SW480 (cell line): ENCODE measurements at regions not wholly inside any gene's neighbourhood (a gene's known extent, or its start where the extent isn't known, plus 50 kb on each side); places are given as distances from the start of the nearest gene placed in this dataset.

ENCODE experiments used
- DNase-seq: peaks from one replicate; pipeline ENCODE4 v3.0.0-alpha.2; 2016; ENCODE audit warnings: low spot score

GRCh38 chr13:55245005-55245644 is 1895.6 kb upstream of the PRR20A start:
- DNase-seq = no peak

GRCh38 chr13:55255236-55255635 is 1885.5 kb upstream of the PRR20A start:
- no peak for DNase-seq

GRCh38 chr13:55263045-55263444 is 1877.7 kb upstream of the PRR20A start:
- DNase-seq = no peak

DNA sequence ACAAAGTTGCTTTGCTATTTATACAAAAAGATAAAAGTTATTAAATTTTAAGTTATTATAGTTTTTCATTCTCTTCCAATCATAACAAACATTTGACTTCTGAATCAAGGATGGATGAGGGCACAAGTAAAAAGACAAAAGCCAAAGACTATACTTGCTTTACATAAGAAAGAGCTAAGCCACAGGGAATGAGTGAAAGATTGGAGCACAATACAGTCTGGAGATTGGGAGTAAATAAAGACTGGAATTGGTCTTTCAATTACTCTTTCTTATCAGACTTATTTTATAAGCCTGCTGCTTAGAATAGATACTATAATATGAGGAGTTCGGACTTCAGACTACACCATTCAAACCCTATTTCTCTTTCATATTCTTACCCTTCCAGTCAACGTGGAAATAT is 1874.1 kb upstream of the PRR20A start:
- DNase-seq = no peak

DNA sequence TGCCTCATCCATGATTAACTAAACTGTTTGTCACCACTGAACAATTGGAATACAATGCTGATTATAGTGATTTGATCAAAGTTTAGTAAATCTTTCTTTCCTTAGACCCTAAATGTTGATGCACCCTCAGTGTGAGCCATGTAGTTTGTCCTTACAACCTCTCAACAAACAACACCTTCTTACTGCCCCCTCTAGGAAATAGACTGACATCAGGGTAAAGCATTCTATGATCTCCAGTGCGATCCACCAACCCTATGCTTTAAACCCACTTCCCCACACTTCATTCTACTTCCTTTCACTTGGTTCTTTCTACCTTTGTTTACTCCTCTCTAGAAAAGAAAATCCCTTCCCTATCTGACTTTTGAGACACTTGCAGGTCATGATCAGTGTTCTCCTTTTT is 1842.5 kb upstream of the PRR20A start:
- DNase-seq = no peak

GRCh38 chr13:55302568-55302967 is 1838.2 kb upstream of the PRR20A start:
- peak; percentile 2 for DNase-seq

DNA sequence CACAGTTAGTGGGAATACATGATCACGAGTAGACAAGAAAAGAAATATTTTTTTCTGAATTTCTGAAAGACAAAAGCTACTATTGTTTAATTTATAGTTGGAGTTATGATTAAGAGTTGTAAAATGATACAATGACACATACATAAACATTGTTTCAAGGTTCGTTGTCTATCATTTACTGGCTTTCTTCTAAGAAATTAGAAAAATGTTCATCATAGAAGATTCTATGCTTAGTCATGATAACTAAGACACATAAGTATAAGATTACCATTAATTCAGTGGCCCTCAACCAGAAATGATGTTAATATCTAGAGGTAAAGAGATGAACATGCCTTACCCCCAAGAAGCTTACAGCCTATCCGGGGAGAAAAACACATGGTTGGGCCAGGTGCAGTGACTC is 1832.8 kb upstream of the PRR20A start:
- DNase-seq = no peak

DNA sequence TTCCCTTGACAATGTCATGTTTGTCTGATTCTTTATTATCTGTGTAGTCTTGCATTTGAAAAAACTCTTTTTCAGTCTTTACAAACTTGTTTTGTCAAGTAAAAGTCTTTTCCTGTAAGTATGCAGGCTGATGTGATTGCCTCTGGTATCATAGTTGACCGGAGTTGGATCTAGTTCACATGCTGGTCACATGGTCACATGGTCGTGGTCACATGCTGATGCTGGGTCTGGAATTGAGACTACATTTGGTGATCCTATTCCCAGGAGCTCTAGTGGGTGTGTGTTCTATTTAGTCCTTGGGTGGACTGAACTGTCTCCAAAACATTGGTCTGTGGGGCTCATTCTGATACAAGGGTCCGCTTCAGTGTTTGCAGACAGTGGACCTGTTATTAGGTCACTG is 1798.8 kb upstream of the PRR20A start:
- DNase-seq = no peak

- no peak for DNase-seq
These were observed 1795.5 kb upstream of the PRR20A start for GRCh38 chr13:55345224-55345623.

DNA sequence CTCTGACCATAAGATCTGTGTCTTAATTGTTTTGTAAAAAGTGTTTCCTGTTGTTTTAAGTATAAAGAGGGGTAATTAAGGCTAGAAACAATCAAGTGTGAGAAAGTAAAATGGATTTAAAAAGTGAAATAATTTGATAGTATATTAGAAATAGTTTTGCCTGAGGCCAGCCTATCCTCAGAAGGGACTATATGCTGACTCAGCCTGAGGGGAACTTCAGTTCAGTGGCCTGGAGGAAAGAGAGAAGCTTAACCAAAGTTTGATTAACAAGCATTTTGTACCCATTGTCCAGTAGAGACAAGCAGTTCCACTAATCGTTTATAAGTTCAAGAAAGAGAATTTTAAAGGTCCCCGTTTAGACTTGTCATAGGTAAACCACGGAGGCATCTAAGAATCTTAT is 1793.2 kb upstream of the PRR20A start:
- DNase-seq = no peak

DNA sequence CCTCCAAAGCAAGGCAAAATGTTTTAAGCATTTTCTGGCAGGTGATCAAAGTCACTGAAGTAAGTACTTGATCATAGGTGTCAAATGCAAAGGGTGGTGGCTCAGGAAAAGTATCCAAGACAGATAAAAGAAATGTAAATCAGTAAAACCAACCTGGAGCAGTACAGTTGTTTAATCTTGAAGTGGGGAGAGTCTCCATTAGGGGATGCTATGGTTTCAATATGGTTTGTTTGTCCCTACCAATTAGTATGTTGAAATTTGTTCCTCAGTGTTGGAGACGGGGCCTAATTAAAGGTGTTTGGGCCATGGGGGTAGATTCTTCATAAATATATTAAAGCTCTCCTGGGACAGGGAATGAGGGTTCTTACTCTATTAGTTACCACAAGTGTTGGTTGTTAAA is 1781.7 kb upstream of the PRR20A start:
- no peak for DNase-seq

- peak; percentile 52 for DNase-seq
These were observed 1779.6 kb upstream of the PRR20A start for GRCh38 chr13:55361141-55361540.

DNA sequence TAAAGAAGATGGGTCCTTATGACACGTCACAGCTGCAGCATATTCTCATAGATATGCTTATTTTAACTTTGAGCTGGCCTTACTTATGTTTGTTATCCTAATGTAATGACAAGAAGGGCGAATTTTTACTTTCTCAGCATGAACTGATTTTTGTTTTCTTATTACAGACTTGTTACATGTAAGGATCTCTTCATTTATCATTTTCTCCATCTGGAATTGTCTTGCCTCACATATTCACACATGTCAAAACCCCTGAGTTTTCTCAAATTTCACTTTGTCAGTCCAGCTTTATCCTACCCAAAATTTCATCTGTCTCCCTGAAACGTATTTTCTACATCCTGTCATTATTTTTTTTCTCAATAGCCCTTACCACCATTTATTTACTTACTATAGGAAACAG is 1774.0 kb upstream of the PRR20A start:
- DNase-seq = no peak

- DNase-seq = no peak
These were observed 1746.2 kb upstream of the PRR20A start for GRCh38 chr13:55394470-55394869.

GRCh38 chr13:55402870-55403269 is 1737.8 kb upstream of the PRR20A start:
- no peak for DNase-seq

GRCh38 chr13:55403887-55404487 is 1736.7 kb upstream of the PRR20A start:
- DNase-seq = no peak

GRCh38 chr13:55410398-55411330 is 1730.1 kb upstream of the PRR20A start:
- no peak for DNase-seq

DNA sequence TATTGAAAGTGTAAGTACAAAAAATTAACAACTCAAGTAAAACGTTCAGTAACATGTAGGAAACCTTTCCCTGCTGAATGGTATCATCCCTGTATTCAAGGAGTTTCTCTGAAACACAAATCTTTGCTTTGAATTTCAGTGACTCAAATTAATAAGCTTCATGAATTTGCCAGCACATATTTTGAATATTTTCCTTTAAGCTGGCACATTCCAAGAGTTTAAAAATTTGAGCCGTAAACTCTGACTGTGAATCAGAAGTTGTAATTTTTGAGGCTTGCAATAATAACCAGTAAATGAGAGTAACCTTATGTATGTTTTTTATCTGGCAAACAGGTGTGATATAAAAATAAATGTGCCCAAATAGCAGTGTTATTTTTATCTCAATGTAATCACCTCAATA is 1722.6 kb upstream of the PRR20A start:
- no peak for DNase-seq

DNA sequence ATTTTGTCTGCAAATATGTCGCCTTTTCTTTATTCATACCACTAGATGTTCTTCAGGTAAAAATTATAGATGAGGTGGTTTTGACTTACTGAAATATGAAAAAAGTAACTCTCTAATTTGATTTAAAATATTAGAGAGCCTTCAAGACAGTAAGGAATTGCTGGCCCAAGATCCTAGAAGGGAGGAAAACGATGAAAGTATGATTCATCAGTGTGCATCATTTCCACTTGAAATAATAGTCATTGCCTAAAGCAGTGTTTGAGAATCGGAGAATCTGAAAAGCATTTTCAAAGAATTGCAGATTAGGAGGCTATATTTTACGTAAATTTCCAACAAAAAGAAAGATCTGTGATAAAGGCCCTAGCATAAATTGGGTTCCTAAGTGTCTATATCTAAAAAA is 1707.9 kb upstream of the PRR20A start:
- no peak for DNase-seq

- DNase-seq = no peak
These were observed 1703.6 kb upstream of the PRR20A start for GRCh38 chr13:55437162-55437561.

GRCh38 chr13:55439450-55439849 is 1701.3 kb upstream of the PRR20A start:
- no peak for DNase-seq

DNA sequence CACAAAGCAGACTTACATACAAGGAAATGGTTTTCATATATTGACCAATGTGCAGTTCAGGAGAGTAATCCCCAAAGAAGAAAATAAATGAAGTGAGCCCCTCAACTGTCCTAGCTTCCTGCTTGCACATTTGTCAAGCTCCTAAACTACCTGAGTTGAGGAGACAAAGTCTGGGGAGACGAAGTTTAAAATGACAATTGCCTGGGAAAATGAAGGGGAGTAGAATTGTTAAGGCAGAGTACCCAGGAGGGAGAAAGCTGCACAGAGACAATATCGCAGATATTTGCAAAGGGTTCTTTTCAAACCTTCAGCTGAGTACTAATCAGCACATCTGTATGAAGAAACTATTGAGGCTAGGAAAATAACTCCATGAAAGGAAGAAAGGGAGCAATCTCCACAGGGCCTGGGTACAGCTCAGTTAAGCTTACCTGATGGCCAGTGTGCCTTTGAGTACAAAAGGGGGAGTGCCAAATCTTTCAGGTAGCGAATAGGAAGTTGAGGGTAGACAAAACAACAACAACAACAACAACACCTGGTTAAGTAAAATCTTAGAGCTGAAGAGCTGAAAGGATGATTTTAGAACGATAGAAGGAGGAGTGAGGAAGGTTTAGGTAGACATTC is 1700.1 kb upstream of the PRR20A start:
- DNase-seq = no peak

- DNase-seq = no peak
These were observed 1676.5 kb upstream of the PRR20A start for GRCh38 chr13:55464222-55464621.
